Activated T-helper 1 cell treated with anti-CD3 and anti-CD28 coated beads, Interleukin-12 subunit alpha, Interleukin-12 subunit beta, Interleukin-2, Interleukin-4 antibody, amounts not matched to agents 30 ng/mL and 10 ng/mL and 1 ng/mL, durations not matched to agents 14 hours and 24 hours and 36 hours (primary cell): ENCODE measurements at regions not wholly inside any gene's neighbourhood (a gene's known extent, or its start where the extent isn't known, plus 50 kb on each side); places are given as distances from the start of the nearest gene placed in this dataset.

ENCODE experiments used
- DNase-seq: peaks from one replicate; pipeline ENCODE4 v3.0.0; 2021; ENCODE audit warnings: low spot score
- H3K27ac Mint-ChIP-seq: one replicate; pipeline ENCODE4 v1.8.0; 2021; ENCODE audit warnings: mild to moderate bottlenecking, mixed read lengths
- H3K27me3 Mint-ChIP-seq: one replicate; pipeline ENCODE4 v1.8.0; 2022; ENCODE audit warnings: mild to moderate bottlenecking, moderate library complexity, mixed read lengths; ENCODE audit not compliant: insufficient read depth
- H3K36me3 Mint-ChIP-seq: one replicate; pipeline ENCODE4 v1.8.0; 2021; ENCODE audit warnings: low read depth, mixed read lengths
- H3K4me1 Mint-ChIP-seq: one replicate; pipeline ENCODE4 v1.8.0; 2021; ENCODE audit warnings: low read depth, mixed read lengths
- H3K4me3 Mint-ChIP-seq: one replicate; pipeline ENCODE4 v1.8.0; 2021; ENCODE audit warnings: mild to moderate bottlenecking, moderate library complexity, mixed read lengths
- H3K9me3 Mint-ChIP-seq: one replicate; pipeline ENCODE4 v1.8.0; 2021; ENCODE audit warnings: mixed read lengths
- intact Hi-C: fragments of 100-400 bp; cut with micrococcal nuclease; formaldehyde crosslinking; loops from one replicate; pipeline ENCODE4 v1.15.1; 2024

DNA sequence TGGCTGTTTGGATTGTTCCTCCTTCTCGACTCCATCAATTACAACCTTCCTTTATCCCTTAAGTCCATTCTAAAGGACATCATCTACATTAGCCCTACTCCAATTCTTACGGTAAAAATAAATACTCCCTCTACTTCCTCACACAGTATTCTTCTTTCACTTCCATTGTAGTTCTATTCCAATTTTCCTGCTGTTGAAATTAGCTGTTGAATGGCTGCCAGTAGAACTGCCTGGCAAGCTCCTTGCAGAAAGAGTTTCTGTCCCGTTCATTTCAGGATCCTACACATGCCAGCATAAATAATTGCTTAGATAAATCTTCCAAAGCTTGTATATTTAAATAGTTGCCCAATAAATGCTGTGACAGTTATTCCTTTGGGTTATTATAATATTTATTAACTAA, 459.3 kb upstream of the TRIB2 start:
- Mint-ChIP-seq H3K27me3 (peaks cover 2% of the 10 kb centered on the region), H3K27ac (no peak overlapping the region), H3K9me3 (no peaks in the 10 kb centered on the region), H3K36me3 (peaks cover 1% of the 10 kb centered on the region), H3K4me1 (no peaks in the 10 kb centered on the region), H3K4me3 (no peak overlapping the region)
- DNase-seq = no peak
- intact Hi-C loops = no loop called here

DNA sequence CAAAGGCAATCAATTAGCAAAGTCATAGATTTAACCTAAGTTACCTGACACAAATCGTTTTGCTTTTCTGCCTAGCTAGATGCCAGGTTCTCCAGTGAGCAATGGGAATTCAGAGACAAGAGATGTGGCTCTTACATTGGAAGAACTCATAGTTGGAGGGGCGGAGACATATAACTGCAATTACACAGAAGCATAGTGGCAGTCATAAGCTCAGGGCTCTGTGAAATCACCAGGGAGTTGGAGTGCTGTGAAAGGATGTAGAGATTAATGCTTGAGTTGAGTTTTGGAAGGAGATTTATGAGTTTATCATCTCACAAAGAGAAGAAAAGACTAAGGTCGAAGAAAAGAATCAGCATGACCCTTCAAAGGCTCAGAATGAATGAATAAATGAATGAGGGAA, 457.2 kb upstream of the TRIB2 start:
- peaks cover 2% of the 10 kb centered on the region for H3K27me3 Mint-ChIP-seq
- H3K9me3 Mint-ChIP-seq = no peaks in the 10 kb centered on the region
- H3K4me1 Mint-ChIP-seq = peaks cover 5% of the 10 kb centered on the region
- intact Hi-C loops = no loop called here
- no peak for DNase-seq
- peaks cover 1% of the 10 kb centered on the region for H3K36me3 Mint-ChIP-seq
- H3K4me3 Mint-ChIP-seq = no peak overlapping the region
- no peak overlapping the region for H3K27ac Mint-ChIP-seq

DNA sequence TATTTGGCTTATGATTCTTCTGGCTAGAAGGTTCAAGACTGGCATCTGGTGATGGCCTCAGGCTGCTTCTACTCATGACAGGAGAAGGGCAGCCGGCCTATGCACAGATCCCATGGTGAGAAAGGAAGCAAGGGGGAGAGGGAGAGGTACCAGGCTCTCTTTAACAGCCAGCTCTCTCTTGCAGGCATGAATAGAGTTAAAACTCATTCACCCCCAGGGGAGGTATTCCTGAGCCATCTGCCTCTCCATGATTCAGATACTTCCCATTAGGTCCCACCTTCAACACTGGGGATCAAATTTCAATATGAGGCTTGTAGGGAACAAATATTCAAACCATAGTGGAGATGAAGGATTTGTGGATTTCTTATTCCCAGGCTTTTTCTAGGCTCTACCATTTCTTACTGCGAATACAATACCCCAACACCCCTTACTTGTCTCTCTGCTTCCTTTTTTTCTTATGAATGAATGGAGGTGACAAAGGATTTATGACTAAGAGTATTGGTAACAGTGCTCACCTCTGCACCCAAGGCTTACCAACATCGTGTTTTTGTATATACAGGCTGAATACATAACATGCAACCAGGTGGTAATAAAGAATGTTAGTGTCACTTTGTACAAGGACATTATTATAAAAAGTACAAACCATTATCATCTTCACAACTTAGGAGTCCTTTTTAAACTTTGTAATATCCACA, 454.6 kb upstream of the TRIB2 start:
- H3K27me3 Mint-ChIP-seq = peaks cover 1% of the 10 kb centered on the region
- H3K4me1 Mint-ChIP-seq = peaks cover 6% of the 10 kb centered on the region
- H3K9me3 Mint-ChIP-seq = no peaks in the 10 kb centered on the region
- peaks cover 1% of the 10 kb centered on the region for H3K36me3 Mint-ChIP-seq
- intact Hi-C loops = no loop called here
- H3K27ac Mint-ChIP-seq = no peak overlapping the region
- DNase-seq = no peak
- H3K4me3 Mint-ChIP-seq = no peak overlapping the region

DNA sequence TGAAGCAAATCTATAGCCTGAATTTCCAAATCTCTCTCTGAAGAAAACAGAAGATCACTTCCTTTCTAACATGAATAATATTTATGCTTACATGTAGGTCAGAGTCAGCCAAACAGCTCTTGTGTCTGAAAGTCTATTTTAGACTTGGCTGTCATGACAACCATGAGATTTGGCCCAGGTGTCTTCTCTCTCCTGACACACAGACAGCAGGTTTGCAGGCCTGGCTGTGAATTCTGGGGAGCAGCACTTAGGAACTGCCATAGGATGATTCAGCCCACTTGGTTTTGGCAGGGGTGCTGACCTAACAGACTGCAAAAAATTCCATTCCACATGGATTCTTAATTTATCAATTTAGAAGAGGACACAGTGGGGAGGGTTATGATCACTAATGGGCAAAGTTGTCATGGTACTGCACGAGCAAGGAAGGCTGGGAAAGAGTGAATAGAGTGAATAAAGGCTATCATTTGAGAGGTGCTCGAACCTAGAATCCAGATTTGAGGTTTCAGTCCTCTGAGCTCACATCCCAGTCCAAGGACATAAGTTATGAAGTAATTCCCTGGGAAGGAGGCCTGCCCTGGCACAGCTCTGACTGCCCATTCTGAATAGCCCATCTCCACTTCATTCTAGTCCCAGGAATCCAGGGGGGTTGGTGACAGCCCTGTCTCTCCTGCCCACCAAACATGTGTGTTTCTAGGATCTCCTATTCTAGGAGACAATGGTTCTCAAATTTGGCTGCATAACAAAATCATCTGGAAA, 453.9 kb upstream of the TRIB2 start:
- H3K27me3 Mint-ChIP-seq = peaks cover 2% of the 10 kb centered on the region
- H3K27ac Mint-ChIP-seq = no peak overlapping the region
- DNase-seq = no peak
- H3K9me3 Mint-ChIP-seq = no peaks in the 10 kb centered on the region
- H3K4me1 Mint-ChIP-seq = peaks cover 6% of the 10 kb centered on the region
- H3K4me3 Mint-ChIP-seq = no peak overlapping the region
- intact Hi-C loops = no loop called here
- H3K36me3 Mint-ChIP-seq = peaks cover 1% of the 10 kb centered on the region

DNA sequence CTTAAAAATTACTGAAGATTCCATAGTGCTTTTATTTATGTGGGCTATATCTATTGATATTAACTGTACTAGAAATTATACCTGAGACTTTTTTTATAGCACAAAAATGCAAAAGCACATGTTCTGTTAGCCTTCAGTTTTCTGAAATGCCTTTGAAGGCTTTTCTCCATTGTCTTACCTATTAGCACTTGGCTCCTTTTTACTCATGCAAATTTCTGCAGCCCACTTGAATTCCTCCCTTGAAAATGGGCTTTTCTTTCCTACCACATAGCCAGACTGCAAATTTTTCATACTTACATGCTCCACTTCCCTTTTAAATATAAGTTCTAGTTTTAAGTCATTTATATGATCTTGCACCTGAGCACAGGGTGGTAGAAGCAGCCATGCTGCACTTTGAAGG, 453.0 kb upstream of the TRIB2 start:
- H3K4me3 Mint-ChIP-seq = no peak overlapping the region
- intact Hi-C loops = no loop called here
- no peak for DNase-seq
- H3K9me3 Mint-ChIP-seq = no peaks in the 10 kb centered on the region
- H3K27ac Mint-ChIP-seq = no peak overlapping the region
- peaks cover 6% of the 10 kb centered on the region for H3K4me1 Mint-ChIP-seq
- peaks cover 1% of the 10 kb centered on the region for H3K36me3 Mint-ChIP-seq
- H3K27me3 Mint-ChIP-seq = peaks cover 2% of the 10 kb centered on the region

- Mint-ChIP-seq H3K36me3 (peaks cover 1% of the 10 kb centered on the region), H3K4me1 (peaks cover 6% of the 10 kb centered on the region), H3K4me3 (no peak overlapping the region), H3K27me3 (peaks cover 5% of the 10 kb centered on the region), H3K27ac (no peak overlapping the region), H3K9me3 (no peaks in the 10 kb centered on the region)
- intact Hi-C loops = no loop called here
- DNase-seq = no peak
Observed at GRCh38 chr2:12264146-12264545, 452.6 kb upstream of the TRIB2 start.

DNA sequence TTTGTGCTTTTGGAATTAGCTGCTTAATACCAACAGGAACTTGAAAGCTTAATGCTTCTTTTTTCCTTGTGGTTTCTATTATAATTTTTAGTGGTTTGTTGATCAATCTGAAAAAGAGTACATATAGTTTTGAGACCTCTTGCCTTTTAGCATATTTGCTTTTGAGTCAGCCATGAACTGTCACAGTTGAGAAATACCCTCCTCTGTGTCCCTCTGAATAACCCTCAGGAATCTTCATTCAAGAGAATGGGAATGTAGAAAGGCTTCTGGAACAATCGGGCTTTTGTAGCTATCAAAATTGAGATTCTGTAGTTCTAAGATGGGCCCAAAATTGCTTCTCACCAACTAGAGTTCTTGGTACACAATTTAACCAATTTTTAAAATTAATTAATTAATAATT, 451.1 kb upstream of the TRIB2 start:
- H3K27ac Mint-ChIP-seq = no peak overlapping the region
- peaks cover 8% of the 10 kb centered on the region for H3K27me3 Mint-ChIP-seq
- H3K36me3 Mint-ChIP-seq = peaks cover 1% of the 10 kb centered on the region
- no peak overlapping the region for H3K4me3 Mint-ChIP-seq
- H3K9me3 Mint-ChIP-seq = no peaks in the 10 kb centered on the region
- peaks cover 6% of the 10 kb centered on the region for H3K4me1 Mint-ChIP-seq
- DNase-seq = no peak
- intact Hi-C loops = no loop called here

GRCh38 chr2:12267042-12267441, 449.7 kb upstream of the TRIB2 start:
- Mint-ChIP-seq H3K4me1 (peaks cover 16% of the 10 kb centered on the region), H3K4me3 (no peak overlapping the region), H3K36me3 (no peaks in the 10 kb centered on the region), H3K27ac (no peak overlapping the region), H3K27me3 (peaks cover 8% of the 10 kb centered on the region), H3K9me3 (no peaks in the 10 kb centered on the region)
- intact Hi-C loops = no loop called here
- no peak for DNase-seq

DNA sequence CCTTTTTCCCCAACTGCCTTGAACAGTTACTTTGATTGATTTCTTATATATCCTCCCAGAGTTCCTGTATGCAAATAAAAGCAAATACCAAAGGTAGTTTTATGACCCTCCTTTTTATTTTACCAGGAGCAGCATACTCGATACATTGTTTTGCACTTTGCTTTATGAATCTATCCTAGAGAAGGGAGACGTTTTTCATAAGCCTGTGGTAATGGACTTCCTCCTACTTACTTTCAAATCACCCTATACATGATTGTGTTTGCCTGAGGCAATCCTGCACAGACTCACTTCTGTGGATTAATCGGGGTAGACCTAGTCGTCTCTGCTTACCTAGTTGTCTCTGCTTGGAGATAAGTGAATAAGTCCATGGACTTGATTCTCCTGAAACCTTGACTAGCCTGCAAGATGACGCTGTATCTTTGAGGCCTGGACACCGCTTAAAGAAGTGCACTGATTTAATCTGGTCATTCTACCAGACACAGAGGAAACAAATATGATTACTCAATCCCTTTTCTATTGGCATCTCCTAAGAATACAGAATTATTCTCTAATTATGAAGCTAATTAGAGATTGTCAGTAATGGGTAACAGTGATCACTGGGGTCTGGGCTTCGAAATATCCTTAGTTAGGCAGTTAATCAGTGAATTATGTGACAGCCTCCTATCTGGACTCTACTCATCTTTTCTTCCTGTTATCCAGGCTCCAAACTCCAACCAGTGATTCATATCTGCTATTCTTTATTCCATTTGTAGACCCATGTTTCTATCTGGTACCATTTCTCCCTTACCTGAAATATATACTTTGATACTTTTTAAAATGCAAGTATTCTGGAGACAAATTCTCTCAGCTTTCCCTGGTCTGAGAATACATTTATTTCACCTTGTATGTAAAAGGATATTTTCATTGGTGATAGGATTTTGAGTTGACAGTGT, 447.4 kb upstream of the TRIB2 start:
- Mint-ChIP-seq H3K27me3 (peaks cover 8% of the 10 kb centered on the region), H3K4me1 (peaks cover 29% of the 10 kb centered on the region), H3K27ac (no peak overlapping the region), H3K9me3 (no peaks in the 10 kb centered on the region), H3K36me3 (no peaks in the 10 kb centered on the region), H3K4me3 (no peak overlapping the region)
- DNase-seq = no peak
- intact Hi-C loops = no loop called here

DNA sequence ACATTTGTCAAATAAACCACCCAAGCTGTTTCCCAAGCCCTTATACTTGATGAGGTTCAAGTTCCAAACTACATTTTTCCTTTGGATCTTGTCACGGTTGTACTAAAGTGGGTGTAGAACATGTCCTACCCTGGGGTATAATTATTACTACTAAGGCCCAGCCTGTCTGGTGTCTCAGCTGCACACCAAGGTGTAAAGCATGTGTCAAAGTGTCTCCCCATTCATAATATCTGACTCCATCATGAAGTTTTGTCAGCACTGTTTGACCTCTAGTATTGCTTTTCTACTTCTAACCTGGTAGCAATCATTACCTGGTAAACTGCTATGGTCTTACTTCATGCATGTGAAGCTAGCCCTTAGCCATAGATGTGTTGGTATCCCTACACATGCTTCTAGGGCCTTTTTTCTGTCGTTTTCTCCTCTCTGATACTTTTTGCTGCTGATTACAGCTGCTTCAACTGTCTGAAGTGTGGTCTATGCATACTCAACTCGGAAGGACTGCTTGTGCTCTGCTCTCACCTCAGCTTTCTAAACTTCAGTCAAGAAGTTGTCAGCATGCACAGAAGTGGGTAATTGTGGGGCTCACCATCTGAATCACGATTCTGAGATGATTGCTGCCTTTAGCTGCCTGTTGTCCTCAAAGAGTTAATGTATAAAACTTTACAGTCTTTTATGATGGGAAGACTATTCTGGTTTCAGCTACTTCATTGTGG, 445.7 kb upstream of the TRIB2 start:
- Mint-ChIP-seq H3K9me3 (no peaks in the 10 kb centered on the region), H3K4me3 (no peak overlapping the region), H3K4me1 (peaks cover 27% of the 10 kb centered on the region), H3K27me3 (peaks cover 11% of the 10 kb centered on the region), H3K36me3 (no peaks in the 10 kb centered on the region), H3K27ac (no peak overlapping the region)
- intact Hi-C loops = loop anchor here (1.0 to 5.0 kb wide), 3 partner anchors 13 to 446 kb away; partner anchors contain the start of gene TRIB2
- DNase-seq = no peak

GRCh38 chr2:12271589-12271984, 445.1 kb upstream of the TRIB2 start:
- H3K4me3 Mint-ChIP-seq = no peak overlapping the region
- no peaks in the 10 kb centered on the region for H3K9me3 Mint-ChIP-seq
- H3K4me1 Mint-ChIP-seq = peaks cover 27% of the 10 kb centered on the region
- no peaks in the 10 kb centered on the region for H3K36me3 Mint-ChIP-seq
- H3K27ac Mint-ChIP-seq = no peak overlapping the region
- intact Hi-C loops = loop anchor here (1.0 to 5.0 kb wide), 3 partner anchors 13 to 446 kb away; partner anchors contain the start of gene TRIB2
- H3K27me3 Mint-ChIP-seq = peaks cover 15% of the 10 kb centered on the region
- DNase-seq = no peak

DNA sequence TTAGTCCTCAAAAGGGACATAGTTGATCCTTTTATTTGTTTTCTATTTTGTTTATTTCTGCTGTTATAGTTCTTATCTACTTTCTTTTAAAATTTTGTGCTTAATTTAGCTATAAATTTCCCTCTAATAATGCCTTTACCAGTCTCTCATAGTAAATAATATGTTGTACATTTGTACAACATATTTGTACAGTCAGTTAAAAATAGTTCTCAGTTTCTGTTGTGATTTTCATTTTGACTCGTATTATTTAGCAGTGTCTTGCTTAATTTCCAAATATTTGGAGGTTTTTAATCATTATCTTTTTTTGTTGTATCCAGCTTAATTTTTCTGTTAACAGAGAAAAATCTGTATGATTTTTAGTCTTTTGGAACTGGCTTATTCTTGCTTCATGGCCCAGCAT, 443.6 kb upstream of the TRIB2 start:
- H3K27ac Mint-ChIP-seq = no peak overlapping the region
- intact Hi-C loops = loop anchor here (5.0 kb wide), 1 partner anchor 444 kb away; the partner anchor contains the start of gene TRIB2
- H3K4me3 Mint-ChIP-seq = no peak overlapping the region
- no peaks in the 10 kb centered on the region for H3K9me3 Mint-ChIP-seq
- no peak for DNase-seq
- H3K4me1 Mint-ChIP-seq = peaks cover 27% of the 10 kb centered on the region
- H3K27me3 Mint-ChIP-seq = peaks cover 17% of the 10 kb centered on the region
- no peaks in the 10 kb centered on the region for H3K36me3 Mint-ChIP-seq
